Immature natural killer cell (primary cell): ENCODE measurements at regions not wholly inside any gene's neighbourhood (a gene's known extent, or its start where the extent isn't known, plus 50 kb on each side); places are given as distances from the start of the nearest gene placed in this dataset.
"Not testable (repeated sequence)": the region's sequence is repeated elsewhere in the genome, so short reads cannot be mapped to it uniquely, and the experiment has no call there.

Experiments
- DNase-seq, 3 donors: peaks; one replicate each; pipeline ENCODE4 v3.0.0; 2022; ENCODE audit warnings: mixed read lengths in 1 of 3
- H3K27ac Mint-ChIP-seq, 6 donors: one replicate each; pipeline ENCODE4 v1.8.0; 2020; ENCODE audit warnings: mixed read lengths in 6 of 6, mild to moderate bottlenecking in 5 of 6, inconsistent platforms in 4 of 6, moderate library complexity in 3 of 6
- H3K27me3 Mint-ChIP-seq, 3 donors: one replicate each; pipeline ENCODE4 v1.8.0; 2020 to 2021; ENCODE audit warnings: low read depth in 3 of 3, mild to moderate bottlenecking in 3 of 3, mixed read lengths in 3 of 3, moderate library complexity in 3 of 3, inconsistent platforms in 1 of 3
- H3K36me3 Mint-ChIP-seq, 3 donors: one replicate each; pipeline ENCODE4 v1.8.0; 2020; ENCODE audit warnings: mixed read lengths in 3 of 3, inconsistent platforms in 2 of 3, mild to moderate bottlenecking in 2 of 3
- H3K4me1 Mint-ChIP-seq, 2 donors: one replicate each; pipeline ENCODE4 v1.8.0; 2020; ENCODE audit warnings: inconsistent platforms in 2 of 2, mild to moderate bottlenecking in 2 of 2, mixed read lengths in 2 of 2, moderate library complexity in 1 of 2
- H3K4me3 Mint-ChIP-seq, 5 donors: one replicate each; pipeline ENCODE4 v1.8.0; 2020; ENCODE audit warnings: mild to moderate bottlenecking in 5 of 5, mixed read lengths in 5 of 5, inconsistent platforms in 3 of 5, moderate library complexity in 3 of 5
- H3K9me3 Mint-ChIP-seq, 6 donors: one replicate each; pipeline ENCODE4 v1.8.0; 2020; ENCODE audit warnings: mild to moderate bottlenecking in 6 of 6, mixed read lengths in 6 of 6, inconsistent platforms in 4 of 6, moderate library complexity in 3 of 6

GRCh38 chr7:114150689-114151088 is 231.9 kb upstream of the PPP1R3A start:
- no peak for DNase-seq
- no peaks in the 10 kb centered on the region for H3K27me3 Mint-ChIP-seq
- no peak overlapping the region for H3K4me3 Mint-ChIP-seq

GRCh38 chr7:114148779-114149178 is 230.0 kb upstream of the PPP1R3A start:
- no peak for DNase-seq
- Mint-ChIP-seq H3K9me3 (peaks cover 0 to 17% (median 7%) of the 10 kb centered on the region in 6 donors), H3K27ac (no peak overlapping the region), H3K4me1 (no peaks in the 10 kb centered on the region), H3K4me3 (no peak overlapping the region), H3K36me3 (no peaks in the 10 kb centered on the region), H3K27me3 (no peaks in the 10 kb centered on the region)

More at GRCh38 chr7:114150689-114151088, 231.9 kb upstream of the PPP1R3A start:
- Mint-ChIP-seq H3K27ac (no peak overlapping the region), H3K4me1 (no peaks in the 10 kb centered on the region), H3K9me3 (peaks cover 0 to 22% (median 9%) of the 10 kb centered on the region in 6 donors), H3K36me3 (no peaks in the 10 kb centered on the region)

GRCh38 chr7:114141415-114141814 is 222.6 kb upstream of the PPP1R3A start:
- no peaks in the 10 kb centered on the region for H3K27me3 Mint-ChIP-seq
- no peaks in the 10 kb centered on the region for H3K36me3 Mint-ChIP-seq
- DNase-seq, result no peak
- H3K4me1 Mint-ChIP-seq, result no peaks in the 10 kb centered on the region
- no peak overlapping the region for H3K4me3 Mint-ChIP-seq
- peaks cover 0 to 4% (median 0%) of the 10 kb centered on the region in 6 donors for H3K9me3 Mint-ChIP-seq
- H3K27ac Mint-ChIP-seq, result no peak overlapping the region

- Mint-ChIP-seq H3K36me3 (no peaks in the 10 kb centered on the region), H3K4me1 (no peaks in the 10 kb centered on the region), H3K27me3 (no peaks in the 10 kb centered on the region), H3K27ac (no peak overlapping the region), H3K4me3 (no peak overlapping the region), H3K9me3 (no peaks in the 10 kb centered on the region)
- no peak for DNase-seq
These were observed 221.8 kb upstream of the PPP1R3A start for GRCh38 chr7:114140561-114140960.

GRCh38 chr7:114139690-114140089 is 220.9 kb upstream of the PPP1R3A start:
- H3K9me3 Mint-ChIP-seq, H3K27me3 Mint-ChIP-seq, DNase-seq, H3K4me3 Mint-ChIP-seq, H3K36me3 Mint-ChIP-seq, H3K4me1 Mint-ChIP-seq, H3K27ac Mint-ChIP-seq: not testable (repeated sequence)

GRCh38 chr7:114138587-114138986 is 219.8 kb upstream of the PPP1R3A start:
- no peaks in the 10 kb centered on the region for H3K4me1 Mint-ChIP-seq
- H3K4me3 Mint-ChIP-seq, result no peak overlapping the region
- peaks cover 0 to 2% (median 0%) of the 10 kb centered on the region in 3 donors for H3K27me3 Mint-ChIP-seq
- H3K9me3 Mint-ChIP-seq, result peaks cover 0 to 5% (median 3%) of the 10 kb centered on the region in 6 donors
- H3K27ac Mint-ChIP-seq, result no peak overlapping the region
- DNase-seq, result no peak
- H3K36me3 Mint-ChIP-seq, result no peaks in the 10 kb centered on the region

GRCh38 chr7:114133717-114134116 is 214.9 kb upstream of the PPP1R3A start:
- H3K27me3 Mint-ChIP-seq, result peaks cover 0 to 2% (median 2%) of the 10 kb centered on the region in 3 donors
- no peaks in the 10 kb centered on the region for H3K36me3 Mint-ChIP-seq
- H3K9me3 Mint-ChIP-seq, result peaks cover 5 to 15% (median 7%) of the 10 kb centered on the region in 6 donors
- no peaks in the 10 kb centered on the region for H3K4me1 Mint-ChIP-seq
- no peak overlapping the region for H3K4me3 Mint-ChIP-seq
- H3K27ac Mint-ChIP-seq, result no peak overlapping the region
- no peak for DNase-seq

- Mint-ChIP-seq H3K27me3 (peaks cover 0 to 2% (median 2%) of the 10 kb centered on the region in 3 donors), H3K36me3 (no peaks in the 10 kb centered on the region), H3K4me1 (no peaks in the 10 kb centered on the region), H3K27ac (no peak overlapping the region), H3K9me3 (peaks cover 5 to 15% (median 7%) of the 10 kb centered on the region in 6 donors), H3K4me3 (no peak overlapping the region)
- no peak for DNase-seq
These were observed 212.1 kb upstream of the PPP1R3A start for GRCh38 chr7:114130866-114131265.

- peaks cover 0 to 2% (median 2%) of the 10 kb centered on the region in 3 donors for H3K27me3 Mint-ChIP-seq
These were observed 210.1 kb upstream of the PPP1R3A start for GRCh38 chr7:114128880-114129279.

GRCh38 chr7:114126095-114126494 is 207.3 kb upstream of the PPP1R3A start:
- Mint-ChIP-seq H3K27me3 (peaks cover 0 to 2% (median 2%) of the 10 kb centered on the region in 3 donors), H3K36me3 (no peaks in the 10 kb centered on the region), H3K9me3 (peaks cover 0 to 6% (median 4%) of the 10 kb centered on the region in 6 donors), H3K4me1 (no peaks in the 10 kb centered on the region), H3K27ac (no peak overlapping the region), H3K4me3 (no peak overlapping the region)
- no peak for DNase-seq

More at GRCh38 chr7:114128880-114129279, 210.1 kb upstream of the PPP1R3A start:
- no peak for DNase-seq
- H3K4me1 Mint-ChIP-seq, result no peaks in the 10 kb centered on the region
- H3K4me3 Mint-ChIP-seq, result no peak overlapping the region
- no peak overlapping the region for H3K27ac Mint-ChIP-seq
- no peaks in the 10 kb centered on the region for H3K36me3 Mint-ChIP-seq
- peaks cover 4 to 12% (median 8%) of the 10 kb centered on the region in 6 donors for H3K9me3 Mint-ChIP-seq

GRCh38 chr7:114112806-114113205 is 194.0 kb upstream of the PPP1R3A start:
- no peak overlapping the region for H3K27ac Mint-ChIP-seq
- H3K27me3 Mint-ChIP-seq, result no peaks in the 10 kb centered on the region

GRCh38 chr7:114110666-114111065 is 191.9 kb upstream of the PPP1R3A start:
- Mint-ChIP-seq H3K4me3 (no peak overlapping the region), H3K9me3 (peaks cover 0 to 12% (median 5%) of the 10 kb centered on the region in 6 donors), H3K36me3 (no peaks in the 10 kb centered on the region), H3K27me3 (no peaks in the 10 kb centered on the region), H3K4me1 (no peaks in the 10 kb centered on the region), H3K27ac (no peak overlapping the region)
- DNase-seq, result no peak

More at GRCh38 chr7:114112806-114113205, 194.0 kb upstream of the PPP1R3A start:
- peaks cover 0 to 13% (median 5%) of the 10 kb centered on the region in 6 donors for H3K9me3 Mint-ChIP-seq
- no peaks in the 10 kb centered on the region for H3K4me1 Mint-ChIP-seq
- no peaks in the 10 kb centered on the region for H3K36me3 Mint-ChIP-seq
- no peak overlapping the region for H3K4me3 Mint-ChIP-seq
- no peak for DNase-seq

- no peak for DNase-seq
- H3K36me3 Mint-ChIP-seq, result no peaks in the 10 kb centered on the region
- peaks cover 0 to 7% (median 5%) of the 10 kb centered on the region in 6 donors for H3K9me3 Mint-ChIP-seq
- H3K27ac Mint-ChIP-seq, result no peak overlapping the region
- H3K27me3 Mint-ChIP-seq, result no peaks in the 10 kb centered on the region
- no peaks in the 10 kb centered on the region for H3K4me1 Mint-ChIP-seq
- no peak overlapping the region for H3K4me3 Mint-ChIP-seq
These were observed 190.9 kb upstream of the PPP1R3A start for GRCh38 chr7:114109721-114110120.

GRCh38 chr7:114109304-114109703 is 190.5 kb upstream of the PPP1R3A start:
- Mint-ChIP-seq H3K36me3 (no peaks in the 10 kb centered on the region), H3K9me3 (peaks cover 0 to 7% (median 3%) of the 10 kb centered on the region in 6 donors)

GRCh38 chr7:114108510-114108909 is 189.7 kb upstream of the PPP1R3A start:
- no peak overlapping the region for H3K27ac Mint-ChIP-seq
- peaks cover 0 to 7% (median 3%) of the 10 kb centered on the region in 6 donors for H3K9me3 Mint-ChIP-seq
- no peaks in the 10 kb centered on the region for H3K27me3 Mint-ChIP-seq
- no peaks in the 10 kb centered on the region for H3K4me1 Mint-ChIP-seq
- H3K36me3 Mint-ChIP-seq, result no peaks in the 10 kb centered on the region
- H3K4me3 Mint-ChIP-seq, result no peak overlapping the region
- no peak for DNase-seq

More at GRCh38 chr7:114109304-114109703, 190.5 kb upstream of the PPP1R3A start:
- DNase-seq, result no peak
- H3K4me3 Mint-ChIP-seq, result no peak overlapping the region
- H3K27me3 Mint-ChIP-seq, result no peaks in the 10 kb centered on the region
- no peak overlapping the region for H3K27ac Mint-ChIP-seq
- no peaks in the 10 kb centered on the region for H3K4me1 Mint-ChIP-seq
